ENCODE measurements at regions not wholly inside any gene's neighbourhood (a gene's known extent, or its start where the extent isn't known, plus 50 kb on each side); places are given as distances from the start of the nearest gene placed in this dataset.

DNA sequence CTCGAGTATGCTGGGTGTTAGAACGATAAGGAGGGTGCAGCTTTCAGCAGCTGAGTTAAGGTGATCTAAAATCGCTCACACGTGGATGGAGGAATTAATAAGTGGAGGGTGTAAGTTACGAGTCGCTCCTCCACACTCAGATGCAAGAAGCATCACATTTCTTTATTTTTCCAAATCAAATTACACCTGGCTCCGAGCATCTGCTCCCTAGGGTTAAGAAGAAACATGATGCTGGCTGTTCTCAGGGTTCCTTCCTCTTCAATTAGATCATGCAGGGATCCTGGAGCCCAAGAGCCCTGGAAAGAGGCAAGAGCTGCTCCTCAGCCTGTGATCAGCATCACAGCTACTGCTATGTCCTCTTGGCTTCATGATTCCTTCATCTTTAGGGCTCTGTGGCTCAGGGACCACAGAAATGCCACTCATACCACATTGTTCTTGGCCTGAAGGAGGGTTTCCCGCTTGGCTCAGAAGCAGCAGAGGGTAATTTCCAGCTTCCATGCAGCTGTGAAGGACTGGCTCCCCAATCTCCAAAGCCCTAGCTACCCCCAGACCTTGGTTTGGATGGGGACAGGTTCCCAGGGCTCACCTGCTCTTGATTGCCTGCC lies 235.9 kb upstream of the ZNF32 start:
- DNase-seq: no peak

DNA sequence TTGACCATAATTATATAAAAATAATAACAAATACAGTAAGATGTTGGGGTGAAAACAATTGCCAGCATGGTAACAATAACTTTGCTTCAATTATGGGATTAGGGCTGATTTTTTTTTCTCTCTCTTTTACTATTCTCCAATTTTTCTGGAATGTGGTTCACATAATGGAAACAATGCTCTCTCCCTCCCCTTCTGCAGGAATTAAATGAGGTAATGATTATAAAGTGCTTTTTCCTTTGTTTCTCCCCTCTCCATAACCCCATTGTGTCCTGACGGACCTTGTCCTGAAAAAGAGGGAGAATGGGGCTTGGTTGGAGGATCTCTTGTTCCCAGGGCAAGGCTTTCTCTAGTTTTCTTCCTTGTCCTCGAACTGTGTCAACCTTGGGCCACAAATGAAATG lies 234.0 kb upstream of the ZNF32 start:
- DNase-seq: no peak

GRCh38 chr10:43881657-43882056 lies 233.0 kb upstream of the ZNF32 start:
- no peak for DNase-seq

DNA sequence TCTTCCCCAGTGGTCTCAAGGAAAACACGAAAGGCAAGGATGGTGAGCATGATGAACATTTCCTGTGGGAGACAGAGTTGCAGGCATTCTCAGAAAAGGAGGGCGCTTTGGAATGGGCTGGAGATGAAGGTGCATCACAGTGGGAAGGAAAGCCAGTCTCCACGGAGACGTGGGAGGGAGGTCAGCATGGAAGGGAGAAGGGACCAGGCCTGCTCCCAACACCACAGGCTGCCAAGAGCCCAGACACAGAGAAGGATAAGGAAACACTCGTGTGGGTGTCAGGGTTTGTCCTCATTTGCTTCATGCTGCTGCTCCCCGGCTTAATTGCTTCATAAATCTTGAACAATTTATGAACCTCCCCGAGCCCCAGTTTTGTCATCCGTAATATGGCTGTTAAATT lies 231.5 kb upstream of the ZNF32 start:
- no peak for DNase-seq

- DNase-seq: no peak
Observed at GRCh38 chr10:43879742-43880141, 231.1 kb upstream of the ZNF32 start.

DNA sequence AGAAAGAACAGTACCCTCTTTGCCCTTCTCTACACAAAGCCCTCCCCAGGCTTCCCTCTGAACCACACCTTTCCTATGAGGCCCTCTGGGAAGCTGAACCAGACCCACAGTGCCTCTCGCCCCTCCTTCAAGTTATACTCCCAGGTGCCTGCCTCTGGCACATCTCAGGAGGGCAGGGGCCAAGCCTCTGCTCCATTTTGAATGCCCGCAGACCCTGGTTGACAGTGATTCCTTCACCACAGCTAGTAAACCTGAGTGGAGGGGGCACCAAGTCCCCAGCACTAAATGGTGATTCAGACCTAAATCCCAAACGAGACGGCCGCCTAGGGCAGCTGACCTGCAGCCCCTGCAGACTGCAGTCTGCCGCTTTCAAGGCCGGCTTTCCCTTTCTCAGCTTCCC lies 230.5 kb upstream of the ZNF32 start:
- no peak for DNase-seq

DNA sequence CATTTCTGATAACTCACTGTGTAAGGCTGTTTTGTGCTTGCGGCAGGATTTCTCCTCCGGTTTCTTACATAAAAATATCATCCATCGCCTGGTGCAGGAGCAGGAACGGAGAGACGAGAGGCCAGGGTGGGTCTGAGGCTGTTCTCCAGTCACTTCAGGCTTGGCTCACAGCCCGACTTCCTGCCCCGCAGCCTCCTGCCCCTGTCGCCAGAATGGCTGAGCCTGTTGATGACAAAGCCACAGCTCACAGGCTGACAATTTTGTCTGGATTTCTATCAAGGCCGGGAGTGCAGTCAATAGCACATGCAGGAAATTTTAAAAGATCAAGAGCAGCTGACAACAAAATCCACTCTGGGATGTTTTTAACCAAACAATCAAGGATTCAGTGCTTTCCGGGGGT lies 229.7 kb upstream of the ZNF32 start:
- DNase-seq: no peak

- DNase-seq: no peak
Observed at GRCh38 chr10:43876976-43877375, 228.3 kb upstream of the ZNF32 start.

- DNase-seq: no peak
Observed at GRCh38 chr10:43874984-43875383, 226.3 kb upstream of the ZNF32 start.

DNA sequence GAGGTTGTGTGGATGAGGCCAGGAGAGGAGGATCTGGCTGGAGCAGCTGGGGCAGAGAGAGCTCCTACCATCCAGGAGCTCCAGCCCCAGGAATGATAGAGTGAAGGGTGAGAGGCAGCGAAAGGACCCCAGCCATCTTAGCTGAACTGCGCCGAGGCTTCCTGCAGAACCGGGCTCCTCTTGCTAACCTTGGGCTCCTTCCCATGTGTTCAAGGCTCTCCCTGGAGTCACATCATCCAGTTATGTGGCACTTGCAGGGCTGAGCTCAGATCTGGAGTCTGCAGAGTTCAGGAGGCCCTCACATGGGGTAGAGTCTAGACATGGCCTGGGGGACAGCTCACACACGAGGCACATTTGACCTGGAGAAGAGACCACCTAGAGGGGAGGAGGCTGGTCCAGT lies 225.0 kb upstream of the ZNF32 start:
- DNase-seq: no peak

DNA sequence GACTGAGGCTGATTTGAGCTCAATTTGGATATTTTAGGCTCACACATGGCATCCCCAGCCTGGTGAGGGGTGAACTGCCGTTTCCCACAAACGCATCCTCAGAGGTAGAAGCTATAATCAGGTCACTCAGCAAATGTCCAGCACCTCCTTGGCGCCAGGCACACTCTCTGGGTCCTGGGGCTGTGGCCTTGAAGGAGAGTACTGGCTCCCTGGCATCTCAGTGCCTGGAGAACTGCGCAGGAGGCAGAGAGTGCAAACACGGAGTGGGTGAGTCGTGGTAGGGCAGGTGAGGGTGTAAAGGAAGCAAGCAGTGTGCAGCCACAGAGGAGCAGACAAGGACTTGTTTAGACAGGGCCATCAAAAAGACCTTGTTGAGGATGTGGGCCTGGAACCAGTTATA lies 224.0 kb upstream of the ZNF32 start:
- no peak for DNase-seq

GRCh38 chr10:43871545-43871944 lies 222.9 kb upstream of the ZNF32 start:
- DNase-seq: no peak

DNA sequence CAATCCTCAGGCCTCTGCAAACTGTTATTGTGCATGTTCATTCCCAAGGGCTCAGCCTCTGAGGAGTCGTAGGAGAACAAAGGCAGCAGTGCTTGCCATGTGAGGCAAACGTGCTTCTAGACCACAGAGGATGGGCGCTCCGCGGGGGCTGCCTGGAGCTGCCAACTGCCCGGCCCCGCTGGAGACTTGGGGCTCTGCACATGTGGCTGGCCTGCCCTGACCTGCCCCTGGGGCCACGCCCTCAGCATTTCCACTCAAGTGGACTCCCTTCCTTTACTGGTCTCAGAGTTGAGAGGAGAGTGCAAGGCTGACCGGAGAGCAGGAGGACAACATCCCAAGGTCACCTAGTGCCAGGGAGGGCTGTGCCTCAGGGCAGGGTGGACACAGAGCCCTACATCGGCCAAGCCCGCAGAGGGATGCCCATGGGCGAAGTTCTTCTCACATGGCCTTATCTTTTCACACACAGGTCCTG lies 222.3 kb upstream of the ZNF32 start:
- DNase-seq: no peak

- no peak for DNase-seq
Observed at GRCh38 chr10:43869669-43870322, 221.1 kb upstream of the ZNF32 start.

DNA sequence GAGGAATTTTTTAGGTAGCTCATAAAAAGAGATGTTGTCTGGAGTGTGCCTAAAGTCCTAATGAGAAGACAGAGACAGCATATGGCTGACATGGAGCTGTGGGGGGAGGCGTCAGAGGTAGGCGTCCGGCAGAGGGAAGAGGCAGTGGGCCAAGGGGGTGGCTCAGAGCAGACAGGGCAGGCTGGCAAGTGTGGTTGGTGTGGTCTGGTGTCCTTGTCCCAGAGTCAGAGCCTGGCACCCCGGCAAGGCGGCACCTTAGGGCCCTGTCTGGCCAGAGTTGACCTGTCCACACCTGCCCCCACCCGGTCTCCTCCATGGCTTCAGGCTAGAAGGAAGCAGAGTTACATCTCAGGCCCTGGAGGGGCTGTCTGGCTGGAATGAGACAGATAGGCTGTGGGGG lies 220.3 kb upstream of the ZNF32 start:
- DNase-seq: no peak

GRCh38 chr10:43867667-43868565 lies 219.2 kb upstream of the ZNF32 start:
- no peak for DNase-seq

DNA sequence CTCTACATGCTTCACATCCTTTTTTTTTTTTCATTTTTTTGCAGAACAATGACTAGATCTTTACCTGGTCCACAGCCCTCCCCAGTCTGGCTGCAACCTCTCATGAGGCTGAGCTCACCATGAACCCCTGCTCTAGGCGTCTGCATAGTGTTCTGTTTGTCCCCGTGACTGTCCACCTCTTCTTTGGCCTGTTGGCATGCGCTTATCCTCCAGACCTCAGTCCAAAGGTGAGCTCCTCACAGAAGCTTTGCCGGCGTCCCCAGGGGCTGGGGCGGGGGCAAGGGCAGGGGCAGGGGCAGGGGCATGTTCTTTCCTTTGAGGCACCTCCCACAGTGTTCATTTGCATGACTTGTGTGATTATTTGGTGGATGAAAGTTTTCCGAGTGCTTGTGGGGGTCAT lies 218.4 kb upstream of the ZNF32 start:
- no peak for DNase-seq

- DNase-seq: no peak
Observed at GRCh38 chr10:43866712-43867111, 218.0 kb upstream of the ZNF32 start.

GRCh38 chr10:43865265-43866135 lies 216.8 kb upstream of the ZNF32 start:
- no peak for DNase-seq

DNA sequence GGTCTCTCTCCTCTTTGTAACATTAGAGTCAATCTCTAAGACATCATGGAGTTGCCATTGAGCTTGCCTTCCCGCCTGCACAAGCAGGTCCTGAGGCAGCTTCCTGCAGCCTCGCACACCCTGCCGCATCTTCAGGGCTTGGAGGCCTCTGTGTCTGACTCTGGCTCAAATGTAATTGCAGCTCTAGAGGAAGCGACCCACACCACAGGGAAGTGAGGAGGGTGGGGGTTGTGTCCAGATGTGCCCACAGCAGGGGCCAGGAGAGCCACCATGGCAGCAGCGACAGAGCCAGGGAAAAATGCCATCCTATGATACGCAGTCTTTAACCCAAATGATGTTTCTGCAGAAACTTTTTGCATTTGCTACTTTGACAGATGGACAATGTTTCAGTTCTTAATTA lies 216.0 kb upstream of the ZNF32 start:
- DNase-seq: no peak

- DNase-seq: no peak
Observed at GRCh38 chr10:43863859-43864591, 215.3 kb upstream of the ZNF32 start.

GRCh38 chr10:43863270-43863669 lies 214.6 kb upstream of the ZNF32 start:
- DNase-seq: no peak
